GM23338 (cell line): ENCODE measurements at regions not wholly inside any gene's neighbourhood (a gene's known extent, or its start where the extent isn't known, plus 50 kb on each side); places are given as distances from the start of the nearest gene placed in this dataset.

Experiments
- EZH2 ChIP-seq: fragments of 200-600 bp; sonication (generic); IDR thresholded peaks from one replicate; pipeline ENCODE4 v1.8.0; 2017; ENCODE audit warnings: antibody characterized with exemption, mild to moderate bottlenecking, low read depth; ENCODE audit not compliant: unreplicated experiment
- EZH2phosphoT487 ChIP-seq: fragments of 200-600 bp; sonication (generic); IDR thresholded peaks from one replicate; pipeline ENCODE4 v1.8.1; 2018; ENCODE audit warnings: antibody characterized with exemption; ENCODE audit not compliant: unreplicated experiment
- JUNB ChIP-seq: IDR thresholded peaks from one replicate; pipeline ENCODE4 v1.6.1; 2016; ENCODE audit warnings: antibody characterized with exemption; ENCODE audit not compliant: unreplicated experiment
- POLR2AphosphoS5 ChIP-seq: IDR thresholded peaks from 2 replicates; pipeline ENCODE4 v1.6.1; 2016; ENCODE audit warnings: antibody characterized with exemption, low read depth
- TF ChIP-seq, protein P1 (sequence below), 2 experiments: fragments of 200-600 bp in 1 of 2; sonication (generic) in 1 of 2; conservative IDR thresholded peaks; 2 replicates each; pipeline versions ENCODE4 v1.5.1 to v1.6.1; 2016 to 2017; ENCODE audit warnings: antibody characterized with exemption in 2 of 2, low read depth in 2 of 2, mild to moderate bottlenecking in 2 of 2, moderate library complexity in 1 of 2

- TF ChIP-seq, protein P1, sequence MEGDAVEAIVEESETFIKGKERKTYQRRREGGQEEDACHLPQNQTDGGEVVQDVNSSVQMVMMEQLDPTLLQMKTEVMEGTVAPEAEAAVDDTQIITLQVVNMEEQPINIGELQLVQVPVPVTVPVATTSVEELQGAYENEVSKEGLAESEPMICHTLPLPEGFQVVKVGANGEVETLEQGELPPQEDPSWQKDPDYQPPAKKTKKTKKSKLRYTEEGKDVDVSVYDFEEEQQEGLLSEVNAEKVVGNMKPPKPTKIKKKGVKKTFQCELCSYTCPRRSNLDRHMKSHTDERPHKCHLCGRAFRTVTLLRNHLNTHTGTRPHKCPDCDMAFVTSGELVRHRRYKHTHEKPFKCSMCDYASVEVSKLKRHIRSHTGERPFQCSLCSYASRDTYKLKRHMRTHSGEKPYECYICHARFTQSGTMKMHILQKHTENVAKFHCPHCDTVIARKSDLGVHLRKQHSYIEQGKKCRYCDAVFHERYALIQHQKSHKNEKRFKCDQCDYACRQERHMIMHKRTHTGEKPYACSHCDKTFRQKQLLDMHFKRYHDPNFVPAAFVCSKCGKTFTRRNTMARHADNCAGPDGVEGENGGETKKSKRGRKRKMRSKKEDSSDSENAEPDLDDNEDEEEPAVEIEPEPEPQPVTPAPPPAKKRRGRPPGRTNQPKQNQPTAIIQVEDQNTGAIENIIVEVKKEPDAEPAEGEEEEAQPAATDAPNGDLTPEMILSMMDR (conservative IDR thresholded peaks at IDR 0.05; ENCODE audit: low read depth in 2 of 2) = no peak
- TF ChIP-seq POLR2AphosphoS5 (no peak), EZH2 (no peak), EZH2phosphoT487 (no peak), JUNB (no peak)
These were observed 359.2 kb upstream of the ZNF462 start for GRCh38 chr9:106503759-106504158.
